PC-3 (cell line): ENCODE measurements at regions not wholly inside any gene's neighbourhood (a gene's known extent, or its start where the extent isn't known, plus 50 kb on each side); places are given as distances from the start of the nearest gene placed in this dataset.

Experiments used
- ATAC-seq: fragments of 200-7000 bp; cut with Tn5 transposase; 2 replicates; pipeline ENCODE4 v1.9.1; 2020; ENCODE audit warnings: mild to moderate bottlenecking, moderate library complexity
- BruUV-seq: library from RNA; stranded (reverse); fragments of 400-500 nt; replicated peaks from 2 replicates; lab custom pipeline; 2021; lab: Mats Ljungman, UMichigan
- CTCF ChIA-PET: fragments of 300-600 bp; sonication (Branson Sonifier 250); formaldehyde crosslinking; loops from one replicate; lab custom pipeline; 2022; ENCODE audit warnings: antibody characterized with exemption; lab: Charles Lee
- POLR2A ChIA-PET: fragments of 300-600 bp; sonication (Branson Sonifier 250); formaldehyde crosslinking; loops from one replicate; lab custom pipeline; 2022; ENCODE audit warnings: antibody characterized with exemption; ENCODE audit not compliant: unreplicated experiment; lab: Charles Lee
- DNase-seq: peaks from one replicate; pipeline ENCODE4 v3.0.0-alpha.2; 2015
- H2AFZ ChIP-seq: fragments of 300-600 bp; sonication (generic); 2 replicates; pipeline ENCODE4 v1.6.0; 2016; ENCODE audit warnings: antibody characterized with exemption, low read length
- H3F3A ChIP-seq: fragments of 300-600 bp; sonication (generic); one replicate; pipeline ENCODE4 v1.6.0; 2017; ENCODE audit warnings: antibody characterized with exemption, low read length, control low read depth, mild to moderate bottlenecking; ENCODE audit not compliant: unreplicated experiment
- H3K27ac ChIP-seq: fragments of 300-600 bp; sonication (generic); 2 replicates; pipeline ENCODE4 v1.5.1; 2016; ENCODE audit warnings: mild to moderate bottlenecking, low read length
- H3K27me3 ChIP-seq: fragments of 300-600 bp; sonication (generic); 2 replicates; pipeline ENCODE4 v1.6.1; 2016; ENCODE audit warnings: low read length, mixed read lengths
- H3K36me3 ChIP-seq: fragments of 300-600 bp; sonication (generic); 2 replicates; pipeline ENCODE4 v1.6.1; 2016; ENCODE audit warnings: low read depth, mixed run types, low read length, mixed read lengths
- H3K4me1 ChIP-seq: fragments of 300-600 bp; sonication (generic); 2 replicates; pipeline ENCODE4 v1.5.1; 2016; ENCODE audit warnings: low read length; ENCODE audit not compliant: insufficient read depth
- H3K4me2 ChIP-seq: fragments of 300-600 bp; sonication (generic); 2 replicates; pipeline ENCODE4 v1.6.0; 2016; ENCODE audit warnings: low read length
- H3K4me3 ChIP-seq: fragments of 300-600 bp; sonication (generic); 2 replicates; pipeline ENCODE4 v1.5.1; 2016; ENCODE audit warnings: mild to moderate bottlenecking, low read length, mixed read lengths
- H3K79me2 ChIP-seq: fragments of 300-600 bp; sonication (generic); 2 replicates; pipeline ENCODE4 v1.6.1; 2017; ENCODE audit warnings: low read length, mixed read lengths
- H3K9ac ChIP-seq: fragments of 300-600 bp; sonication (generic); 2 replicates; pipeline ENCODE4 v1.6.0; 2016; ENCODE audit warnings: mild to moderate bottlenecking, low read length
- H3K9me2 ChIP-seq: fragments of 300-600 bp; sonication (generic); replicated peaks from 2 replicates; pipeline ENCODE4 v1.6.1; 2016; ENCODE audit warnings: mixed run types, low read length, mixed read lengths
- H3K9me3 ChIP-seq: fragments of 300-600 bp; sonication (generic); 2 replicates; pipeline ENCODE4 v1.6.1; 2016; ENCODE audit warnings: low read length, mixed read lengths
- H4K20me1 ChIP-seq: fragments of 300-600 bp; sonication (generic); 2 replicates; pipeline ENCODE4 v1.6.1; 2016; ENCODE audit warnings: low read length, mixed read lengths
- CTCF ChIP-seq: fragments of 300-600 bp; sonication (generic); conservative IDR thresholded peaks from 2 replicates; pipeline ENCODE4 v1.5.1; 2017; ENCODE audit warnings: antibody characterized with exemption, low read depth, mild to moderate bottlenecking, low read length
- EZH2 ChIP-seq: fragments of 300-600 bp; sonication (generic); IDR thresholded peaks from one replicate; pipeline ENCODE4 v1.6.1; 2017; ENCODE audit warnings: antibody characterized with exemption, mild to moderate bottlenecking, low read length; ENCODE audit not compliant: unreplicated experiment
- EZH2phosphoT487 ChIP-seq: fragments of 300-600 bp; sonication (generic); IDR thresholded peaks from 2 replicates; pipeline ENCODE4 v1.6.1; 2018; ENCODE audit warnings: mild to moderate bottlenecking, antibody characterized with exemption, low read length, borderline replicate concordance
- intact Hi-C: fragments of 100-400 bp; cut with micrococcal nuclease; formaldehyde crosslinking; loops from 2 replicates; pipeline ENCODE4 v1.9.0; 2023

GRCh38 chr7:46363688-46364087 is 442.6 kb upstream of the IGFBP3 start:
- Histone ChIP-seq H3K27ac (no peak overlapping the region), H3K4me1 (no peaks in the 10 kb centered on the region), H3K27me3 (no peaks in the 10 kb centered on the region), H2AFZ (no peak overlapping the region), H3F3A (no peaks in the 10 kb centered on the region), H3K4me2 (no peak overlapping the region), H3K9me2 (no peaks in the 10 kb centered on the region), H3K9ac (no peak overlapping the region), H3K36me3 (no peaks in the 10 kb centered on the region), H3K4me3 (no peak overlapping the region), H3K79me2 (no peaks in the 10 kb centered on the region), H4K20me1 (no peaks in the 10 kb centered on the region), H3K9me3 (no peaks in the 10 kb centered on the region)
- no TSS peak for BruUV-seq
- intact Hi-C loops = no loop called here
- ChIA-PET CTCF (no interaction called here), POLR2A (no interaction called here)
- DNase-seq = no peak
- no peak for TF ChIP-seq EZH2
- TF ChIP-seq CTCF = no peak
- ATAC-seq = no peak

GRCh38 chr7:46360811-46361210 is 439.7 kb upstream of the IGFBP3 start:
- no TSS peak for BruUV-seq
- Histone ChIP-seq H3K9ac (no peak overlapping the region), H3K9me2 (no peaks in the 10 kb centered on the region), H3F3A (no peaks in the 10 kb centered on the region), H3K4me1 (no peaks in the 10 kb centered on the region), H3K27me3 (no peaks in the 10 kb centered on the region), H2AFZ (no peak overlapping the region), H3K79me2 (no peaks in the 10 kb centered on the region), H3K36me3 (no peaks in the 10 kb centered on the region), H3K4me3 (no peak overlapping the region), H4K20me1 (no peaks in the 10 kb centered on the region), H3K9me3 (no peaks in the 10 kb centered on the region), H3K27ac (no peak overlapping the region), H3K4me2 (no peak overlapping the region)
- CTCF ChIA-PET = no interaction called here
- TF ChIP-seq CTCF (peak; percentile 17; the same call in 1 of the 2 replicates), EZH2 (no peak), EZH2phosphoT487 (no peak)
- DNase-seq (no peak), ATAC-seq (no peak)
- POLR2A ChIA-PET = no interaction called here
- intact Hi-C loops = no loop called here

- Histone ChIP-seq H3K9me2 (no peaks in the 10 kb centered on the region), H3K79me2 (no peaks in the 10 kb centered on the region), H4K20me1 (no peaks in the 10 kb centered on the region), H3K9me3 (no peaks in the 10 kb centered on the region), H3K4me1 (no peaks in the 10 kb centered on the region), H3K36me3 (no peaks in the 10 kb centered on the region), H3K9ac (no peak overlapping the region), H2AFZ (no peak overlapping the region), H3K4me2 (no peak overlapping the region), H3K27ac (no peak overlapping the region), H3K4me3 (no peak overlapping the region), H3F3A (no peaks in the 10 kb centered on the region), H3K27me3 (no peaks in the 10 kb centered on the region)
- ATAC-seq (no peak), DNase-seq (no peak)
- CTCF ChIA-PET = no interaction called here
- POLR2A ChIA-PET = no interaction called here
- no TSS peak for BruUV-seq
- intact Hi-C loops = no loop called here
- TF ChIP-seq EZH2 (no peak), EZH2phosphoT487 (no peak), CTCF (no peak)
Observed at GRCh38 chr7:46360296-46360695, 439.2 kb upstream of the IGFBP3 start.
